ENCODE measurements at regions not wholly inside any gene's neighbourhood (a gene's known extent, or its start where the extent isn't known, plus 50 kb on each side); places are given as distances from the start of the nearest gene placed in this dataset.

- H2AFZ ChIP-seq (ENCODE audit: low read length) = no peak overlapping the region
- peaks cover 0 to 2% of the 10 kb centered on the region in 2 experiments; a peak in 1 of 4 replicates for H3K4me1 Mint-ChIP-seq
- no peak overlapping the region for H4K91ac ChIP-seq (ENCODE audit: insufficient read length, low read depth, low read length)
- no peaks in the 10 kb centered on the region for H3K36me3 Mint-ChIP-seq (ENCODE audit: insufficient read depth in 1 of 3, low read depth in 3 of 3)
- no peaks in the 10 kb centered on the region for H3K9me3 Mint-ChIP-seq
- no peak overlapping the region for H2BK12ac ChIP-seq (ENCODE audit: insufficient read length, low read depth, low read length)
- H3K4me1 ChIP-seq (ENCODE audit: insufficient read depth, low read length) = no peaks in the 10 kb centered on the region
- H3K18ac ChIP-seq (ENCODE audit: insufficient read length, low read depth, low read length) = no peak overlapping the region
- no peaks in the 10 kb centered on the region for H4K20me1 ChIP-seq (ENCODE audit: control insufficient read depth, insufficient read depth, insufficient read length)
- H3K4me2 ChIP-seq (ENCODE audit: insufficient read depth, insufficient read length, low read length) = no peak overlapping the region
- H3K9me3 ChIP-seq (ENCODE audit: control insufficient read depth, low read depth, low read length) = no peaks in the 10 kb centered on the region
- TF ChIP-seq CTCF (conservative IDR thresholded peaks at IDR 0.05) = no peak
- DNase-seq = no peak
- no peak overlapping the region for H3K4me3 Mint-ChIP-seq
- H3K23ac ChIP-seq (ENCODE audit: insufficient read length, low read depth, low read length) = no peak overlapping the region
- WGBS (ENCODE audit: extremely low coverage, insufficient read length, low lambda C conversion rate) = no CpG with 5 or more reads among the region's 1 CpG
- H3K23me2 ChIP-seq (ENCODE audit: insufficient read length, low read depth, low read length, poor library complexity, severe bottlenecking) = no peaks in the 10 kb centered on the region
- no peaks in the 10 kb centered on the region for H3K79me2 ChIP-seq (ENCODE audit: insufficient read depth, low read length)
- no peaks in the 10 kb centered on the region for H3K27me3 Mint-ChIP-seq (ENCODE audit: low read depth)
- no peak overlapping the region for H2BK15ac ChIP-seq (ENCODE audit: low read depth, low read length)
- H2BK5ac ChIP-seq (ENCODE audit: insufficient read length, low read length) = no peak overlapping the region
- H3K4ac ChIP-seq (ENCODE audit: low read depth, low read length) = no peak overlapping the region
- no peaks in the 10 kb centered on the region for H3K27me3 ChIP-seq (ENCODE audit: insufficient read depth, low read length)
- H3T11ph ChIP-seq (ENCODE audit: low read length) = no peak overlapping the region
- H3K14ac ChIP-seq (ENCODE audit: insufficient read depth, low read length) = no peak overlapping the region
- no peak overlapping the region for H3K56ac ChIP-seq (ENCODE audit: insufficient read length, low read depth, low read length)
- no peak overlapping the region for H3K27ac ChIP-seq (ENCODE audit: insufficient read length, low read depth, low read length)
- no peak overlapping the region for H2BK20ac ChIP-seq (ENCODE audit: low read depth, low read length, poor library complexity, severe bottlenecking)
- no peak overlapping the region for H4K5ac ChIP-seq (ENCODE audit: insufficient read length, low read depth, low read length)
- H2AK5ac ChIP-seq (ENCODE audit: insufficient read length, low read length) = no peak overlapping the region
- no peak overlapping the region for H3K27ac Mint-ChIP-seq
- no peak overlapping the region for H3K9ac ChIP-seq (ENCODE audit: extremely low read depth, insufficient read length, low read length)
- no peak overlapping the region for H4K8ac ChIP-seq (replicated peaks; ENCODE audit: insufficient read length, low read depth, low read length)
- no peak overlapping the region for H2BK120ac ChIP-seq (ENCODE audit: low read depth, low read length, poor library complexity, severe bottlenecking)
- no peaks in the 10 kb centered on the region for H3K79me1 ChIP-seq (ENCODE audit: insufficient read depth, low read depth, low read length, poor library complexity, severe bottlenecking)
Measured at GRCh38 chr2:147358375-147358774, 486.5 kb upstream of the ACVR2A start.
